ENCODE measurements at regions not wholly inside any gene's neighbourhood (a gene's known extent, or its start where the extent isn't known, plus 50 kb on each side); places are given as distances from the start of the nearest gene placed in this dataset.
A peak's percentile ranks its signal among the peaks of the same experiment; 100 is the strongest.
"Not testable (repeated sequence)": the region's sequence is repeated elsewhere in the genome, so short reads cannot be mapped to it uniquely, and the experiment has no call there.

DNA sequence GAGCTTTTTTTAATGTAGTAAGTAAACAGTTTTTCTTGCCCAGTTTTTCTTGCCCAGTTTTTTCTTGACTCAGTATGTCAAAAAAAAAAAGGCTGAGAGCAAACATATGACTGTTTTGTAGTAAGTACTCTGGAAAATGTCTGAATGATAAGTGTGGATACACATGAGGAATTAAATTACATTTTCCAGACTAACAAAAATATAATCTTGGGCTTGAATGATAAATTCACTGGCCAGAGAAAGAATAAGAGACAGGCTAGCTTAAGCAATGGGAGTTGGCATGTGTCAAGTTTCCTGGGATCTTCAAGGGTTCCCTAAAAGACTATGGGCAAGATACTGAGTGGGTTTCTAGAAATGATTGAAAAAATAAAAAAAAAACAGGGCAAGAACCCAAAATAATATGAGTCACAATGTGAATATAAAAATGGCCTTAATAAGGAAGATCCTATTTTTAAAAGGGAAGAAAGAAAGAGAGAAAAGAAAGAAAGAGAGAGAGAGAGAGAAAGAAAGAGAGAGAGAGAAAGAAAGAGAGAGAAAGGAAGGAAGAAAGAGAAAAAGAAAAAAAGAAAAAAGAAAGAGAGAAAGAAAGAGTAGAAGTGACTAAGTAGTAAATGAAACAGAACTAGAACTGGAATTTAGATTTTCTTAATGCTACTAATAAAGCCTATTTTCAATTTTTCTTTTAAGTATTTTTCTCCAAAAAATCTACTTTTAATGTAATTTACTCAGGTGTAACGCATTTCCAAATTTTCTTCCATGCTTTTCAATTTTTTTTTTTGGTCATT lies 60.2 kb downstream of the TFPI2 start:
- DNase-seq: no peak

DNA sequence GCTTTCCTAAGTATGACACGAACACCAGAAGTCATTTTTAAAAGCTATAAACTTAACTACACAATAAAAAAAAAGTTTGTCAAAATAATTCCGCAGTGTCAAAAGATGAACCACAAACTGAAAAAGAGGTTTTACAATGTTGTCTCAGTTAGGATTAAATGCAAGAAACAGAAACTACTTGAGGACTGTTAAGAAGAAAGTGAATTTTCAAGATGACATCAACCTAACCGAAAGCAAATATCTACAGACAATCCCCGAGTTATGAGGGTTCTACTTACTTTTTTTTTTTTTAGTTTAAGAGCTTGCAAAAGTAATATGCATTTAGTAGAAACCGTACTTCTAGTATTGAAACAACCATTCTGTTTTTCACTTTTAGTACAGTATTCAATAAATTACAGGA lies 62.3 kb downstream of the TFPI2 start:
- DNase-seq: no peak

DNA sequence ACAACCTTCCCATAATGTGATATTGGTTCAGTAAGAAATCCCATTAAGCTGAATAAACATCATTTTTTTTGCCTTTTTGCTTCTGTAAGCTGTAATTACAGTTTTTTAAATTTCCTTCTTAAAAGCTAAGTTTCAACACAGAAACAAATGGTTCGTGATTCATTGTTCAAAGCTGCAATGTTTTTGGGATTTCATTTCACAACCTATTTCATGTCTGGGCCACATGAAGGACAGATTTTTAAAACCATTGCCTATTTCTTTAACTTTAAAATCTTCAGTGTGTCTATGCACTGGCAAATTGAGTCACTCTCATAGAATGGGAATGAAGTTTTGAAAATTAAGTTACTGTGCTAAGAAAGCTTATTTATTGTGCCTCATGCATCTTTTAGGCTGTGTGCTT lies 66.9 kb downstream of the TFPI2 start:
- no peak for DNase-seq

DNA sequence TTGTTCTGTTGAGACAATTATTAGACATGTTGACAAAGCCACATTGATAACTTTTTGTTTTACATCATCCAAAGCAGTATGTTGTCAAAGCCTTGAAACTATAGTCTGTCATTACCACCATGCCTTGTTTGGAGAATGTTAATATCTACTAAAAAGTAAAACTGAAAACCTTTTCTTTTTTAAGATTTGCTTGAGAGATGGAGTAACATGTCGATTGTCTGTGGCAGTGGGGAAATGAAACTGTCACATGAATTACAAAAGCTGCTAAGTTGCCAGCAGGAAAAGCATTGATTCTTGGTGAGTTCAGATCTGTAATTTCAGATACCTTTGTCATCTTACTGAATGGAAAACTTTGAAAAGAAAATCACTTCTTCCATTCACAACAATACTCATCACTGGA lies 69.1 kb downstream of the TFPI2 start:
- no peak for DNase-seq

DNA sequence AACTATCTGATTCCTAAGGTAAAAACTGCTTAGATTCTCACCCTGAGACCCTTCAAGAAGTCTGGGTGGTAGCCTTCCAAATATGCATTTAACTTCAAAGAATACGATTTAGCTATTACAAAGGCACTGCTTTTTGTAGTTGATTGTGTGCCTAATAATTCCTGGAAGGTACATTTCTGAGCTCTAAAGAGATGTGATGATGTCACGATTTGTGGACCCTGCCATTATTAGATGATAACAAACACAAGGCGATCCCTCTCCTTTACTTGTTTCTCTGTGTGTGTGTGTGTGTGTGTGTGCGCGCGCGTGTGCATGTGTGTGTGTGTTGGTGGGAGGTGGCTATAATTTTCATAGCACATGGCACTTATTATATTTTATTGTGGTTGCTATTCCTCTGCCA lies 70.9 kb downstream of the TFPI2 start:
- DNase-seq: no peak

DNA sequence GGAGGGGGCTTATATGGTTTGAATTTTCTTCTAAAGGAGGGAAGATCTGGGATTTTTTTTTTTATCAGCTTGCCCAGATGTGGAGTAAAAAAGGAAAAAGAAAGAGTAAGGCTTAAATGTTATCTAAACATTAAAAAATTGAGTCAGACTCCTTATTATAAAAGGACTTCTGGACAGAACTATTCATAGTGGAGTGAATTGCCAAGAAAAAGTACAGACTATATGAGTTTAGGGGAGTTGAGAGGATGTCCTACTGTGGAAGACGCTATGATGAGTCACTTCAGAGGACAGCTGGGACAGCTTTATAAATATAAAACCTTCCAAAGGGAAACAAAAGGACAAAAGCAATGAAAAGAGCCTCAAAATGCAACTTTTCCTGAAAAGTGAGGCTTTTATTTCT lies 73.0 kb downstream of the TFPI2 start:
- peak; percentile 22 for DNase-seq

DNA sequence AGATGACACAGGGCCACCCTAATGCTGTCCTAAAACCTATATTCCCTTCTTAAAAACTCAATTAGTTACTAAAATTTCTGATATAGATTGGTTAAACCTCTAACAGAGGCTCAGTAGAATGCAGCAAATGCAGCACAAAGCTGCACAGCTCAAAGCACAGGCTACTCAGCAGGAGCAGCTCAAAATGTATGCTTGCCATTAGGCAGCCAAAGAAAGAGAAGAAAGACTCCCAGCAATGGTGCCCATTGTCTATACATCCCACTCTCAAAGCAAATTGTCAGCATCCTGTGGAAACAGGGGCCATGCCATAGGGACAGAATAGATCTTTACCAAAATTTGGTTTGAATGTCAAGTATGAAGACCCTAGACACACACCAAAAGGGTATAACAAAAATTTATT lies 73.5 kb downstream of the TFPI2 start:
- no peak for DNase-seq

DNA sequence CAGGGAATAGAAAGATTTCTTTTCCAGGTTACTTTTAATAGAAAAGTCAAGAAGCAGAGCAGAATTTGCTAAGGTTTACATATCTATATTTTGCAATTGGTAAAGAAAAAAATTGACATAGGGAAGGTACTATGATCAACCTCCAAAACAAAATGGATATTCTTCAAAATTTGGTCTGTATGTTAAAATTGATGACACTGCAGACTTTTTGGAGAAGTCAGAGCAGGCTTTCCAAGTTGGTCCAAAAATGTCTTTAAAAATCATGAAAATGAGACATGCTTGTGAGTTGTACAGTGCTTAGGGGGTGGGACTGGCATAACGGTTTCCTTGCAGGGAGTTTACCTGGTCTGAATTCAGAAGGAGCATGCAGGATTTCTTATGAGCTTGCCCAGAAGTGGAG lies 77.0 kb downstream of the TFPI2 start:
- DNase-seq: no peak

DNA sequence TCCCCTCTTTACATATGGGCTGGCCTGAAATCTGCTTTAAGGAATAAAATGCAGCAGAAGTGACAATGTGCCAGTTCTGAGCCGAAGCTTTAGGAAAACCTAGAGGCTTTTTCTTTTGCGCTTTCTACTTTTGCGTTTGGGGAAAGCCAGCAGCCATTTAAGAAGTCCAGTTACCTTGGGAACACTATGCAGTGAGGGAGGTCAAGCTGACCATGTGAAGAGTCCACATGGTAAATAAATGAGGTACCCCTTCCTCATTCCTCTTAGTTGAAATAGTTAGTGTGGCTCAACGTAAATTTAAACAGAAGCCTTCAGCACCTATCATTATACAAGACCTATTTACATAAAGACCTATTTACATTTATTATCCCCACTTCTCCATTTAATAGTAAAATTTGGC lies 78.5 kb downstream of the TFPI2 start:
- no peak for DNase-seq

DNA sequence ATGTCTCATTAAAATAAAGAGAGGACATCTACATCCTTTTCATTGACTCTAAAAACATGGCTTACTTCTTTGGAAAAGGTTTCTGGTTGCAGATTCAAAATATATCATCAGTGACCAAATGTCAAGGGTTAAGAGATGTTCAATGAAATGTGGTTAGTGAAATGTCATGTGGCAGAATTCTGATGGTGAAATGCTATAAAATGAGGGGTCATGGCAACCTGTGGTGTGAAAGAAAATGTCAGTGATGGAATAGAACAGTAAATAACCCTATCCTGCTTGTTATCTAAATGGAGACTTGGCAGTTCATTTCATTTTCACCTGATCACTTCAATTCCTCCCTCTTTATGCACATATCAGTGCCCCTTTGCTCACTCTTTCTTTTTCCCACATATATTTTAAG lies 79.4 kb downstream of the TFPI2 start:
- no peak for DNase-seq

DNA sequence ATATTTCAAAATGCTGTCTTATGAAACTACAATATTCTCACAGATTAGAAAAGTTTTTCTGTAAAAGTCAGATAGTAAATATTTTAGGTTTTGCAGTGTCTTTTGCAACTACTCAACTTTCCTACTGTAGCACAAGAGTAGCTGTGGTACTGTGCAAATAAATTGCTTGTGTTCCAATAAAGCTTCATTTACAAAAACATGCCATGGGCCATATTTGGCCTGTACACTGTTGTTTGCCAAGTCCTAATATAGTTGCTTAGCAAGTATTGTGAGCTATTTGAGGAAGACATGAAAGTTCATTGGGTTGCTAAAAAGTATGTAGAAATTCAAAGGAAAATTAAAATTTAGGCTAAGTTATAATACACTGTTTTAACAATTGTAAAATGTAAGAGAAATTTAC lies 80.0 kb downstream of the TFPI2 start:
- no peak for DNase-seq

DNA sequence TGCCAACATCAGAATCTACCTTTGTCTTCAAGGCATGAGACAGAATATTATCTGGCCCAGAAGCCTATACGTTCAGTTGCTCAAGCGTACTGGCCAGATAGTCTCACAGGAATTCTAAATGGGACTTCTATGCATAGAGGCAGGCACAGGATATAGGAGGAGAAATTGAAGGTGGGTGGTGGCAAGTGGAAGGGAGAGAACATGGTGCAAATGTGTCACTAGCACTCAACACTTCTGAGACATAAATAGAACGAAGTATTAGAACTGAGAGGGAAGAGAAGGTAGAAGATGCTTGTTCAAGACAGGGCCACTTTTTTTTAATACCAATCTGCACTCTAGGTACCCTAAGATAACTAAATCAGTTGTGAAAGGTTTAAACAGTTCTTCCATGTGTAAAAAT lies 85.8 kb downstream of the TFPI2 start:
- no peak for DNase-seq

DNA sequence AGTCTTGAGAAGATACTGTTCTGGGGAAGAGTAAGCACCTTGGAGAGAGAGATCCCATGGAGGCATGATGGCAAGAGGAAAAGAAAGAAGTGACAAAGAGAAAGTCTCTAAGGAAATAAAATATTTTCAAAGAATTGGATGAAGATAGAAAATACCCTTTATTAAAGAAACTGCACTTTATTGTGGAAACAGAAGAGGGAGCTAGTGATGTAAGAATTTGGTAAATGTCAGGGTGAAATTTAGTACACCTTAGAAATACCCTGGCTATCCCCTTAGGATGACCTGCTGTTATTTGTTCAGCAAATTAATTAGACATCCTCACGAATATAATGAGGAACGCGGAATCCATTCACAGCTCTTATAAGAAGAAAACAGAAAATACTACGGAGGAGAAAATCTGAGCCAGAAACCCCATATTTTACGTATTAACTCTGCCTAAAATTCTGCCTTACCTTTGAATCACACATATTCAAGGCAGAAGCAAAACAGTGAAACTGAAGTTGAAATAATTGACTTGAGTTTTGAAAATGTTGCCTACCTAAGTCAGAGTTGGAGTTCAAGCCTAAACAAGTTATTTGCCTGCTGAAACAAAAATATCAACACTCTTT lies 90.7 kb downstream of the TFPI2 start:
- DNase-seq: peak; percentile 11

DNA sequence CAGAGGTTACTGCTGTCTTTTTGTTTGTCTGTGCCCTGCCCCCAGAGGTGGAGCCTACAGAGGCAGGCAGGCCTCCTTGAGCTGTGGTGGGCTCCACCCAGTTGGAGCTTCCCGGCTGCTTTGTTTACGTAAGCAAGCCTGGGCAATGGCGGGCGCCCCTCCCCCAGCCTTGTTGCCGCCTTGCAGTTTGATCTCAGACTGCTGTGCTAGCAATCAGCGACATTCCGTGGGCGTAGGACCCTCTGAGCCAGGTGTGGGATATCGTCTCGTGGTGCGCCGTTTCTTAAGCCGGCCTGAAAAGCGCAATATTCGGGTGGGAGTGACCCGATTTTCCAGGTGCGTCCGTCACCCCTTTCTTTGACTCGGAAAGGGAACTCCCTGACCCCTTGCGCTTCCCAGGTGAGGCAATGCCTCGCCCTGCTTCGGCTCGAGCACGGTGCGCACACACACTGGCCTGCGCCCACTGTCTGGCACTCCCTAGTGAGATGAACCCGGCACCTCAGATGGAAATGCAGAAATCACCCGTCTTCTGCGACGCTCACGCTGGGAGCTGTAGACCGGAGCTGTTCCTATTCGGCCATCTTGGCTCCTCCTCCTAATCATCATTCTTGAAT lies 97.4 kb downstream of the TFPI2 start:
- DNase-seq: not testable (repeated sequence)

DNA sequence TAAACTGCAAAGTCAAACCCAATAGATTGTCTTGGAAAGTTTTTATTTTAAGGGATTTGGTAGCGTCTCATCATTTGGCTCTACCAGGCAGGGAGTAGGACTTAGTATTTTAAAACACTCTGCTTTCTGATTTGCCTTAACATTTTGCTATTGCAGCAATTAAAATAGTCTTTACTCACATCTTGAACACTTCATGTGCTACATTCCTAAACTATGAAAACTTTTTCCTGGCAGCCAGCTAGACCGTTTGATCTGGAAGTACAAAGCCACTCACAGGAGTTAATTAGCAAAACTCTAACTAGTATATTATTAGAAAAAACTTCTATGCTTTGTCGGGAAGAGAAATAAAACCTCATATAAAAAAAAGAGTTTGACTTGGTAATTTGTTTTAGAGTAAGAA lies 111.4 kb downstream of the TFPI2 start:
- no peak for DNase-seq

DNA sequence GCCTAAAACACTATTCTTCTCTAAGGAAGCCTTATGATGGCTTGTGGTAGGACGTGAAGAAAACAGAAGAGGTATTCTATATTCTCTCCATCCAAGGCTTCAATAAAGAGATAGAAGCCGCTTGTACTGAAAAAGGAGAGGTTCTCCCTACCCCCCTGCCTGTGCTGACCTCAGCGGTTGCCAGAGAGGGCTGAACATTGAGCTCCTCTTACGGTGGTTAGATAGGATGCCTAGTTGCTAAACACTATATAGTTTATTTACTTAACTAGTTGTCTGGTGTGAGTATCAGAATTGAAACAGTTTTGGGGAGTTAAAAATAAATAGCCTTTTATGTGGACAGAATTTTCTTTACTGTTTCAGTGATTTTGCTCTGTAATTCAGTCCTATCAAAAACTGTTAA lies 112.2 kb downstream of the TFPI2 start:
- DNase-seq: no peak

DNA sequence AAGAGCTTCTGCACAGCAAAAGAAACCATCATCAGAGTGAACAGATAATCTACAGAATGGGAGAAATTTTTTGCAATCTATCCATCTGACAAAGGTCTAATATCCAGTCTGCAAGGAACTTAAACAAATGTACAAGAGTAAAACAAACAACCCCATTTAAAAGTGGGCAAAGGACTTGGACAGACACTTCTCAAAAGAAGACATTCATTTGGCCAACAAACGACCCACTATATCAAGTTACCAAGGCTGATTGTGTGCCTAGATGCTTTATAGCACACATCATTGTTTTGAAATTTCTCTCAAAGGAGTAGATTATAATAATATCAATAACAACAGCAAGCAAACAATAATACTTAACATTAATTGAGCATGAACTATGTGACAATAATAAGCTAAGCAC lies 117.1 kb downstream of the TFPI2 start:
- no peak for DNase-seq

DNA sequence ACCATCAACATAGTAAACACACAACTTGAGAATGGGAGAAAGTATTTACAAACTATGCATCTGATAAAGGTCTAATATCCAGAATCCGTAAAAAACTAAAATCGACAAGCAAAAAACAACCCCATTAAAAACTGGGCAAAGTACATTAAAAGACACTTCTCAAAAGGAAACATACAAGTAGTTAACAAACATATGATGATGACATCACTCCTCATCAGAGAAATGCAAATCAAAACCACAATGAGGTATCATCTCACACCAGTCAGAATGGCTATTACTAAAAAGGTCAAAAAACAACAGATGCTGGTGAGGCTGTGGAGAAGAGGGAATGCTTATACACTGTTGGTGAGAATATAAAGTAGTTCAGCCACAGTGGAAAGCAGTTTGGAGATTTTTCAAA lies 125.1 kb downstream of the TFPI2 start:
- no peak for DNase-seq

DNA sequence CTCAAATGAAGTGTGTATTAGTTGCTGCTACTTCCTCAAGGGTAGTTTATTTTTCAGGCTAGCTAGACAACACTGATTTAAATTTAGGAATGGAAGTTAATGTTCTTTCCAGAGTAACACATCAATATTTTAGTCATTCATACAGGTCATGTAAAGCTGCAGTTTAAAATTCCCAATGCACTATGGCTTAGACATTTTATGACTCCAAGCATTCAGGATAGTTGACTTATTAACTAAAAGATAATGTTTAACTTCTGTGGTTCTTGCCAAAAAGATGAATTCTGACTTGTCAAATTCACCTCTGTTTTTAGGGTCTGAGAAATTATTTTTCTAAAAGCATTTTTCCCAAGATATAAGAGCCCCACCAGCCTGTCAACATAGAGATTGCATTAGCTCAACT lies 131.9 kb downstream of the TFPI2 start:
- DNase-seq: no peak

DNA sequence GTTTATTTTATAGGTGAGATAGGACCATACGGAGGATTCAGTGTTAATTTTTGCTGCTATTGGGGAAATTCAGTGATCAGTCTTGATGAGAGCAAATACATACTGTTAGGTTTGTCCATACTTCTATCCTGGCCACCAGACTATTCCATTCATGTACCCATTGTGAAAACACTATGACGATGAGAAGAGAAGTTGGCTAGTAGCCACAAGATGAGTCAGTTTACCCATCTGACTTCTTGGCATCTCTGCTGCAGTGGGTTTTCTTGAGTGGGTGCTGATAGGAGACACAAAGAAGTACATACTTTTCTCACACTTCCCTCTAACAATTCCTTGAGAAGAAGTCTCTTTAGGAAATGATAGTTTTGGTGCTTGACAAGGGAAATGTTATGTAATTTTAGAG lies 133.1 kb downstream of the TFPI2 start:
- no peak for DNase-seq

DNA sequence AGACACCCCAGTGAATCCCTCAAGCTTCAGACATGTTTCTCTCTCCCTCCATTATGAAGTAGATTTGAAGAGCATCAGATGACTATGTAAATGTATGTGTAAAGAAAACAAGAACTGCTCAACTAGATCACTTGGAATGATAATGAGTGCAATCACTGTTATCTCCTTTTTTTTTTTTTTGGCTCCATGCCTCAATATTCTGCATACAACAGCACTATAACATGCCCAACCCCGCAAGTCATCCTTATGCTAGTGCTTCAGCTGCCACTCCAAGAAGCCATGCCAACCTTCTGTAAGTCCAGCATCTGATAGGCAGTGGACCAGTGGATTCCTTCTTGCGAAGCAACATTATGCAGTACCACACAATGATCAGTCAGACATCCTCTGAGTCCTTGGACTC lies 133.7 kb downstream of the TFPI2 start:
- DNase-seq: no peak

DNA sequence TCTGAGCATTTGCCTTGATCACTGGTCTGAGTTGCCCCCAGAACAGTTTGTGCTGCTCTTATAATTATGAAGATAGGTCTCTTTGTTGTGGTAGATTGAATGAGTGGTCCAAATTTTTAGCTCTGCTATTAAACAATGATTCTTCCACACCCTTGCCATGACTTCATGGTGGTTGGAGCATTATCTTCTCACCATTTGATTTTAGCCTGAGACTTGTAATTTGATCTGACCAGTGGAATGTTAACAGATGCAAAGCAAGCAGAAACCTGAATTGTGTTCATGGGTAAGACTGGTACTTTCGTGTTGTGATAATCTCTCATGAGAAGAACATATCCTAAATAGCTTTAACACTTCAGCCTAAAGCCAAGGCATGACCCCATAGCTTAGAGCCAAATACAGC lies 139.1 kb downstream of the TFPI2 start:
- no peak for DNase-seq

DNA sequence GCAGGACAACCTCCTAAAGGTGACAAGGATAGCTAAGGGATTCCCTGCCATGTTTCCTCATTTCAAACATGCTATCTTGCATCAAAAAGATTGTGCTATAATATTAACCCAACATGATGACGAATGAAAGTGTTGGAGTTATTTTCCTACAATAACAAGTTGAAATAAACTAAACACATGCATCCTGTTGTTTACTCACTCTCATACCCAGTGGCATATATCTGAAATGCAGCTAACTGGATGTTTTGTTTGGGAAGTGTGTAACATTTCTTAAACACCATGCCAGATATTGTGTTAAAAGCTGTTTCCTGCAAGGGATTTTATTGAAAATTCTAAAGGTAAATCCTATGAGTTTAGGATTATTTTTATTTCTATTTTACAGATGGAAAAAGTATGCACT lies 139.6 kb downstream of the TFPI2 start:
- DNase-seq: no peak

DNA sequence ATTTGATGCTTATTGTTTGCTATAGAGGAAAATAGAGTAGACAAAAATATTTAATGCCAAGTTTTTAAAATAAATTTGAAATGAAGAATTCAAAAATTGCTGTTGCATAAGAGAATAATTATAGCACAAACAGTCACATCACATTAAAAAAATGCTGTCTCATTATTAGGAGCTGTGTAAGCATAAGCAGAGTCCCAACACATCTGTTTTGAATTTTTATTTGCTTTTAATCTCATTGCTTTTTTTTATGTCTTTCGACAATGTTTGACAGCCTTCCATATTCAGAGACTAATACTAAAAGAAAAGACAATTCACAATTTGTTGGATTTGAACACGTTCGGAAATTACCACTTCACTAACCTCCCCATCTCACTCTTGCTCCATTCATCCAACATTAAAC lies 143.5 kb downstream of the TFPI2 start:
- DNase-seq: peak; percentile 27

All from fibroblast of skin of scalp (primary cell).